ENCODE measurements at regions not wholly inside any gene's neighbourhood (a gene's known extent, or its start where the extent isn't known, plus 50 kb on each side); places are given as distances from the start of the nearest gene placed in this dataset.

GRCh38 chr6:104357928-104358327 lies 501.8 kb downstream of the HACE1 start:
- no peak for TF ChIP-seq ZNF274 (IDR thresholded peaks at IDR 0.05; ENCODE audit: low read depth, low read length)
- TF ChIP-seq YY1 (IDR thresholded peaks at IDR 0.05; ENCODE audit: insufficient read depth, insufficient read length) = no peak
